ENCODE measurements at regions not wholly inside any gene's neighbourhood (a gene's known extent, or its start where the extent isn't known, plus 50 kb on each side); places are given as distances from the start of the nearest gene placed in this dataset.

DNA sequence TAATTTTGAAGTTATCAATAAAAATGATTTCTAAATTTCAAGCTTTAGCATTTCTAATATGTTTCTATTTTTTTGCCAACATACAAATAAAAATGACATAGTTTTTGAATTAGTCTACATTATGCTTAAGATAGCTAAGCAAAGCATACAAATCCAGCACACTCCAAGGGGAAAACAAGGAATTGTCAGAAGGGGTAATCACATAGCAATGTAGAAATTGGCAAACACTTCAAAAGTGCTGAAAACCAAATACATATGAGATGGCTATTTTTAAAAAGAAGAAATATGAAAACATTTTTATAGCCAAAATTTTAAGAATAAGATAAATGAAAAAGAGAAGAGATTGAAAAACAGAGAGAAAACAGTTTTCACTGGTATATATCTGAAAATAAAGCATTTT, 308.0 kb downstream of the SLC6A15 start:
- no peak for TF ChIP-seq EZH2 (IDR thresholded peaks at IDR 0.05)
- TF ChIP-seq POLR2AphosphoS5 (IDR thresholded peaks at IDR 0.05; ENCODE audit: borderline replicate concordance, low read depth, low read length) = no peak
- TF ChIP-seq FOXP2 (optimal IDR thresholded peaks at IDR 0.05; ENCODE audit: control extremely low read depth, extremely low read length, insufficient read depth) = no peak
